ENCODE measurements at regions not wholly inside any gene's neighbourhood (a gene's known extent, or its start where the extent isn't known, plus 50 kb on each side); places are given as distances from the start of the nearest gene placed in this dataset.

- TF ChIP-seq ZNF449 (CRISPR knock-in tag; IDR thresholded peaks at IDR 0.05) (no peak), BHLHE40 (IDR thresholded peaks at IDR 0.05; ENCODE audit: low read length) (no peak), EHMT2 (IDR thresholded peaks at IDR 0.05) (no peak)
Measured at GRCh38 chr9:13814647-13815400, 499.1 kb downstream of the NFIB start (continued).

GRCh38 chr9:13811876-13812275, 502.1 kb downstream of the NFIB start:
- FAIRE-seq: no peak
- TF ChIP-seq IRF9 (tag; IDR thresholded peaks at IDR 0.05) (no peak), MEF2A (IDR thresholded peaks at IDR 0.05; ENCODE audit: control insufficient read depth, low read depth, low read length) (no peak), STAT6 (CRISPR knock-in tag; IDR thresholded peaks at IDR 0.05) (no peak), GTF2F1 (IDR thresholded peaks at IDR 0.05; ENCODE audit: low read depth, low read length) (no peak), CBX1 (IDR thresholded peaks at IDR 0.05; ENCODE audit: low read depth) (no peak)
- TF ChIP-seq, protein P1, sequence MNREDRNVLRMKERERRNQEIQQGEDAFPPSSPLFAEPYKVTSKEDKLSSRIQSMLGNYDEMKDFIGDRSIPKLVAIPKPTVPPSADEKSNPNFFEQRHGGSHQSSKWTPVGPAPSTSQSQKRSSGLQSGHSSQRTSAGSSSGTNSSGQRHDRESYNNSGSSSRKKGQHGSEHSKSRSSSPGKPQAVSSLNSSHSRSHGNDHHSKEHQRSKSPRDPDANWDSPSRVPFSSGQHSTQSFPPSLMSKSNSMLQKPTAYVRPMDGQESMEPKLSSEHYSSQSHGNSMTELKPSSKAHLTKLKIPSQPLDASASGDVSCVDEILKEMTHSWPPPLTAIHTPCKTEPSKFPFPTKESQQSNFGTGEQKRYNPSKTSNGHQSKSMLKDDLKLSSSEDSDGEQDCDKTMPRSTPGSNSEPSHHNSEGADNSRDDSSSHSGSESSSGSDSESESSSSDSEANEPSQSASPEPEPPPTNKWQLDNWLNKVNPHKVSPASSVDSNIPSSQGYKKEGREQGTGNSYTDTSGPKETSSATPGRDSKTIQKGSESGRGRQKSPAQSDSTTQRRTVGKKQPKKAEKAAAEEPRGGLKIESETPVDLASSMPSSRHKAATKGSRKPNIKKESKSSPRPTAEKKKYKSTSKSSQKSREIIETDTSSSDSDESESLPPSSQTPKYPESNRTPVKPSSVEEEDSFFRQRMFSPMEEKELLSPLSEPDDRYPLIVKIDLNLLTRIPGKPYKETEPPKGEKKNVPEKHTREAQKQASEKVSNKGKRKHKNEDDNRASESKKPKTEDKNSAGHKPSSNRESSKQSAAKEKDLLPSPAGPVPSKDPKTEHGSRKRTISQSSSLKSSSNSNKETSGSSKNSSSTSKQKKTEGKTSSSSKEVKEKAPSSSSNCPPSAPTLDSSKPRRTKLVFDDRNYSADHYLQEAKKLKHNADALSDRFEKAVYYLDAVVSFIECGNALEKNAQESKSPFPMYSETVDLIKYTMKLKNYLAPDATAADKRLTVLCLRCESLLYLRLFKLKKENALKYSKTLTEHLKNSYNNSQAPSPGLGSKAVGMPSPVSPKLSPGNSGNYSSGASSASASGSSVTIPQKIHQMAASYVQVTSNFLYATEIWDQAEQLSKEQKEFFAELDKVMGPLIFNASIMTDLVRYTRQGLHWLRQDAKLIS (CRISPR knock-in tag; IDR thresholded peaks at IDR 0.05): no peak
- TF ChIP-seq, protein P2, sequence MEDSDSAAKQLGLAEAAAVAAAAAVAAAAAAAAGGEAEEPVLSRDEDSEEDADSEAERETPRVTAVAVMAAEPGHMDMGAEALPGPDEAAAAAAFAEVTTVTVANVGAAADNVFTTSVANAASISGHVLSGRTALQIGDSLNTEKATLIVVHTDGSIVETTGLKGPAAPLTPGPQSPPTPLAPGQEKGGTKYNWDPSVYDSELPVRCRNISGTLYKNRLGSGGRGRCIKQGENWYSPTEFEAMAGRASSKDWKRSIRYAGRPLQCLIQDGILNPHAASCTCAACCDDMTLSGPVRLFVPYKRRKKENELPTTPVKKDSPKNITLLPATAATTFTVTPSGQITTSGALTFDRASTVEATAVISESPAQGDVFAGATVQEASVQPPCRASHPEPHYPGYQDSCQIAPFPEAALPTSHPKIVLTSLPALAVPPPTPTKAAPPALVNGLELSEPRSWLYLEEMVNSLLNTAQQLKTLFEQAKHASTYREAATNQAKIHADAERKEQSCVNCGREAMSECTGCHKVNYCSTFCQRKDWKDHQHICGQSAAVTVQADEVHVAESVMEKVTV (CRISPR knock-in tag; IDR thresholded peaks at IDR 0.05): no peak

More at GRCh38 chr9:13811876-13812275, 502.1 kb downstream of the NFIB start:
- Histone ChIP-seq H3K4me2 (ENCODE audit: insufficient read depth, low read length) (no peak overlapping the region), H3K27ac (ENCODE audit: extremely low read depth, low read depth, low read length) (no peak overlapping the region), H2AFZ (ENCODE audit: low read depth, low read length) (no peak overlapping the region), H3K9me1 (ENCODE audit: control insufficient read depth, insufficient read depth, low read length) (no peaks in the 10 kb centered on the region), H3K4me1 (replicated peaks in 1 of 2; ENCODE audit: control insufficient read depth in 2 of 2, insufficient read depth in 2 of 2, low read length in 2 of 2) (no peaks in the 10 kb centered on the region), H3K27me3 (ENCODE audit: control insufficient read depth in 2 of 2, insufficient read depth in 2 of 2, low read length in 2 of 2) (no peaks in the 10 kb centered on the region), H3K36me3 (ENCODE audit: control insufficient read depth, insufficient read depth, low read length) (no peaks in the 10 kb centered on the region), H3K9ac (ENCODE audit: insufficient read depth in 1 of 2, low read depth in 2 of 2, low read length in 2 of 2) (no peak overlapping the region), H3K9me3 (replicated peaks; ENCODE audit: control insufficient read depth, insufficient read depth, low read depth, low read length) (no peaks in the 10 kb centered on the region), H3K79me2 (ENCODE audit: control insufficient read depth, insufficient read depth, low read length) (no peaks in the 10 kb centered on the region), H3K4me3 (no peak overlapping the region), H4K20me1 (replicated peaks; ENCODE audit: control insufficient read depth, insufficient read depth, low read length) (no peaks in the 10 kb centered on the region)
- POLR2A ChIA-PET: no interaction called here
- intact Hi-C loops (cut with micrococcal nuclease): no loop called here
- no TSS peak for BruUV-seq (replicated peaks)
- ATAC-seq (no peak), DNase-seq (ENCODE audit: extremely low read depth in 1 of 4, low spot score in 3 of 4) (no peak)
- CTCF ChIA-PET (ENCODE audit: low intra/inter-chr PET ratio): no interaction called here
- in situ Hi-C loops (cut with MboI): no loop called here

Measured in K562 (cell line).